OCI-LY3 (cell line): ENCODE measurements at regions not wholly inside any gene's neighbourhood (a gene's known extent, or its start where the extent isn't known, plus 50 kb on each side); places are given as distances from the start of the nearest gene placed in this dataset.

Experiments
- EZH2phosphoT487 ChIP-seq: fragments of 200-600 bp; shearing (Covaris generic); IDR thresholded peaks from 2 replicates; pipeline ENCODE4 v1.6.1; 2018; ENCODE audit warnings: antibody characterized with exemption, mixed run types, low read depth
- TF ChIP-seq, protein P1 (sequence below): fragments of 200-600, 300-600 bp; sonication (generic); IDR thresholded peaks from 2 replicates; pipeline ENCODE4 v1.5.1; 2014; ENCODE audit warnings: antibody characterized with exemption, low read length, low read depth

DNA sequence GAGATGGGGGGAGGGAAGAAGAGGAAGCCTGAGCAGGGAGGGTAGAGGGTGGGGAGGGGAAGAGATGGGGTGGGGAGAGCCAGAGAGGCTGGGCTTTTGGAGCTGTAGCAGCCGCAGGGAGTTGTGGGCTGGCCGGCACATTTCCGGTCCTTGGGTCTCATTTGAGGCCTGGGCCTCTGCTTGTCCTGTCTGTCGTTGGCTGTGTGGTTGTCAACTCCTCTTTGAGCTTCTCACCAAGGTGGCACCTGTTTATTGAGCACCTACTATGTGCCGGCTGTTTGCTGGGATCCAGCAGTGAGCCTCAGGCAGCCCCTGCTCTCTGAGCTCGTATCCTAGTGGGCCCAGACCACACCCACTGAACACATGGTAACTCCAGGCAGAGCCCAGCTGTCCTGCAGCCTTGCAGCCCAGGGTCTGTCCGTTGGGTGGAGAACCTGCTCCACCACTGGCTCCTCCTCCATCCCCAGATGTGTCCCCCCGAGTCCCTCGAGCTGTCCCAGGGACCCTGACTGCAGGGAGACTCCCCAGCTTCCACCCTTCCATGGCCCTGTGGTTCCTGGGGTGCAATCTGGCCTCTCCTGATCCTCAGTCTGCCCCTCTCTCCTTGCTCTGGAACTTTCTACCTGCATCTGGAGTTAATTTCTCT is 164.9 kb downstream of the IRF8 start:
- TF ChIP-seq, protein P1, sequence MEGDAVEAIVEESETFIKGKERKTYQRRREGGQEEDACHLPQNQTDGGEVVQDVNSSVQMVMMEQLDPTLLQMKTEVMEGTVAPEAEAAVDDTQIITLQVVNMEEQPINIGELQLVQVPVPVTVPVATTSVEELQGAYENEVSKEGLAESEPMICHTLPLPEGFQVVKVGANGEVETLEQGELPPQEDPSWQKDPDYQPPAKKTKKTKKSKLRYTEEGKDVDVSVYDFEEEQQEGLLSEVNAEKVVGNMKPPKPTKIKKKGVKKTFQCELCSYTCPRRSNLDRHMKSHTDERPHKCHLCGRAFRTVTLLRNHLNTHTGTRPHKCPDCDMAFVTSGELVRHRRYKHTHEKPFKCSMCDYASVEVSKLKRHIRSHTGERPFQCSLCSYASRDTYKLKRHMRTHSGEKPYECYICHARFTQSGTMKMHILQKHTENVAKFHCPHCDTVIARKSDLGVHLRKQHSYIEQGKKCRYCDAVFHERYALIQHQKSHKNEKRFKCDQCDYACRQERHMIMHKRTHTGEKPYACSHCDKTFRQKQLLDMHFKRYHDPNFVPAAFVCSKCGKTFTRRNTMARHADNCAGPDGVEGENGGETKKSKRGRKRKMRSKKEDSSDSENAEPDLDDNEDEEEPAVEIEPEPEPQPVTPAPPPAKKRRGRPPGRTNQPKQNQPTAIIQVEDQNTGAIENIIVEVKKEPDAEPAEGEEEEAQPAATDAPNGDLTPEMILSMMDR = no peak
- TF ChIP-seq EZH2phosphoT487 = no peak
